ENCODE measurements at regions not wholly inside any gene's neighbourhood (a gene's known extent, or its start where the extent isn't known, plus 50 kb on each side); places are given as distances from the start of the nearest gene placed in this dataset.

- H3K4me2 ChIP-seq (ENCODE audit: low read length): no peak overlapping the region
Measured at GRCh38 chr14:97277711-97278110, 480.5 kb downstream of the VRK1 start.

GRCh38 chr14:97280526-97280925, 483.3 kb downstream of the VRK1 start:
- Histone ChIP-seq H3K9me2 (ENCODE audit: insufficient read depth, low read length) (no peaks in the 10 kb centered on the region), H3K79me2 (replicated peaks; ENCODE audit: insufficient read depth, low read length) (no peaks in the 10 kb centered on the region), H3K4me2 (ENCODE audit: low read length) (no peak overlapping the region), H2AFZ (ENCODE audit: low read depth, low read length) (no peak overlapping the region), H3K9me3 (ENCODE audit: low read length) (no peaks in the 10 kb centered on the region), H3F3A (ENCODE audit: insufficient read depth, low read length, poor library complexity, severe bottlenecking) (no peaks in the 10 kb centered on the region), H3K27ac (ENCODE audit: low read length) (no peak overlapping the region), H3K4me3 (ENCODE audit: low read length) (no peak overlapping the region), H3K36me3 (ENCODE audit: insufficient read depth, low read length) (no peaks in the 10 kb centered on the region), H4K20me1 (ENCODE audit: insufficient read depth) (no peaks in the 10 kb centered on the region), H3K27me3 (ENCODE audit: insufficient read depth, low read depth, low read length) (no peaks in the 10 kb centered on the region), H3K9ac (ENCODE audit: low read length) (no peak overlapping the region)
- TF ChIP-seq CTCF (IDR thresholded peaks at IDR 0.05; ENCODE audit: poor library complexity, severe bottlenecking): no peak
- TF ChIP-seq EP300 (conservative IDR thresholded peaks at IDR 0.05; ENCODE audit: poor library complexity, severe bottlenecking): no peak
- TF ChIP-seq MXI1 (conservative IDR thresholded peaks at IDR 0.05; ENCODE audit: poor library complexity, severe bottlenecking): no peak
- TF ChIP-seq REST (IDR thresholded peaks at IDR 0.05; ENCODE audit: borderline replicate concordance): no peak
- TF ChIP-seq POLR2AphosphoS5 (IDR thresholded peaks at IDR 0.05): no peak
- no peak for TF ChIP-seq EZH2 (IDR thresholded peaks at IDR 0.05; ENCODE audit: borderline replicate concordance, insufficient read depth, low read length, poor library complexity, severe bottlenecking)
- no peak for TF ChIP-seq TAF1 (IDR thresholded peaks at IDR 0.05; ENCODE audit: low read depth)

More at GRCh38 chr14:97277711-97278110, 480.5 kb downstream of the VRK1 start:
- H3K79me2 ChIP-seq (replicated peaks; ENCODE audit: insufficient read depth, low read length): no peaks in the 10 kb centered on the region
- no peak overlapping the region for H2AFZ ChIP-seq (ENCODE audit: low read depth, low read length)
- H3K9me3 ChIP-seq (ENCODE audit: low read length): no peaks in the 10 kb centered on the region
- H4K20me1 ChIP-seq (ENCODE audit: insufficient read depth): no peaks in the 10 kb centered on the region
- TF ChIP-seq EZH2 (IDR thresholded peaks at IDR 0.05; ENCODE audit: borderline replicate concordance, insufficient read depth, low read length, poor library complexity, severe bottlenecking) (no peak), CTCF (IDR thresholded peaks at IDR 0.05; ENCODE audit: poor library complexity, severe bottlenecking) (no peak), REST (IDR thresholded peaks at IDR 0.05; ENCODE audit: borderline replicate concordance) (no peak), EP300 (conservative IDR thresholded peaks at IDR 0.05; ENCODE audit: poor library complexity, severe bottlenecking) (no peak), MXI1 (conservative IDR thresholded peaks at IDR 0.05; ENCODE audit: poor library complexity, severe bottlenecking) (no peak), TAF1 (IDR thresholded peaks at IDR 0.05; ENCODE audit: low read depth) (no peak), SMC3 (conservative IDR thresholded peaks at IDR 0.05; ENCODE audit: poor library complexity) (no peak), POLR2AphosphoS5 (IDR thresholded peaks at IDR 0.05) (no peak), RAD21 (conservative IDR thresholded peaks at IDR 0.05) (no peak)
- H3K36me3 ChIP-seq (ENCODE audit: insufficient read depth, low read length): no peaks in the 10 kb centered on the region
- no peak overlapping the region for H3K27ac ChIP-seq (ENCODE audit: low read length)
- H3K9me2 ChIP-seq (ENCODE audit: insufficient read depth, low read length): no peaks in the 10 kb centered on the region
- H3K27me3 ChIP-seq (ENCODE audit: insufficient read depth, low read depth, low read length): no peaks in the 10 kb centered on the region
- no peak overlapping the region for H3K9ac ChIP-seq (ENCODE audit: low read length)
- no peak overlapping the region for H3K4me3 ChIP-seq (ENCODE audit: low read length)
- H3F3A ChIP-seq (ENCODE audit: insufficient read depth, low read length, poor library complexity, severe bottlenecking): no peaks in the 10 kb centered on the region

Data from neural cell (in vitro differentiated cells).